ENCODE measurements at regions not wholly inside any gene's neighbourhood (a gene's known extent, or its start where the extent isn't known, plus 50 kb on each side); places are given as distances from the start of the nearest gene placed in this dataset.

DNA sequence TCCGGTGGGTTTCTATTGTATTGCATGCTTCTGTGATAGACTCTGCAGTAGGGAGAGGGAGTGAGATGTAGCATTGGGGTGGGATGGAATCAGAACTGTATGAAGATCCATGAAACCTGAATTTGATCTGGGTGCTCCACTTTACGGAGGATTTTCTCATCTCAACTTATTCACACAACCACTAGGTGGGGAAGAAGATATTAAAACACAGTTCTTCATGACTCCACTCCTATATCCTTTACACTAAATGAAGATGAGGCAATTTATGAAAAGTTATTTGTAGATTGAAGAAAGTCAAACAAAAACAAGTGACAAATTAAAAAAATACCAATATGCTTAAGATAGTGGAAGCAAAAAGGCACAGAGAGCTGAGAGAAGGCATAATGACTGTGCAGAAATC is 92.6 kb upstream of the PDGFD start:
- Histone ChIP-seq H3K36me3 (ENCODE audit: control insufficient read depth, insufficient read depth, low read length) (no peaks in the 10 kb centered on the region), H3K27ac (ENCODE audit: extremely low read depth, low read depth, low read length) (no peak overlapping the region), H3K4me3 (no peak overlapping the region), H3K9ac (ENCODE audit: insufficient read depth in 1 of 2, low read depth in 2 of 2, low read length in 2 of 2) (no peak overlapping the region), H3K9me3 (replicated peaks; ENCODE audit: control insufficient read depth, insufficient read depth, low read depth, low read length) (no peaks in the 10 kb centered on the region), H3K4me1 (replicated peaks in 1 of 2; ENCODE audit: control insufficient read depth in 2 of 2, insufficient read depth in 2 of 2, low read length in 2 of 2) (no peaks in the 10 kb centered on the region), H4K20me1 (replicated peaks; ENCODE audit: control insufficient read depth, insufficient read depth, low read length) (no peaks in the 10 kb centered on the region), H3K4me2 (ENCODE audit: insufficient read depth, low read length) (no peak overlapping the region), H3K27me3 (ENCODE audit: control insufficient read depth in 2 of 2, insufficient read depth in 2 of 2, low read length in 2 of 2) (no peaks in the 10 kb centered on the region), H3K9me1 (ENCODE audit: control insufficient read depth, insufficient read depth, low read length) (no peaks in the 10 kb centered on the region), H2AFZ (ENCODE audit: low read depth, low read length) (no peak overlapping the region), H3K79me2 (ENCODE audit: control insufficient read depth, insufficient read depth, low read length) (no peaks in the 10 kb centered on the region)
- intact Hi-C loops (cut with micrococcal nuclease): no loop called here
- in situ Hi-C loops (cut with MboI): no loop called here
- TF ChIP-seq MAFF (IDR thresholded peaks at IDR 0.05; ENCODE audit: low read length) (no peak), BRCA1 (IDR thresholded peaks at IDR 0.05) (no peak), BRCA1 (CRISPR knock-in tag; IDR thresholded peaks at IDR 0.05) (no peak), WHSC1 (IDR thresholded peaks at IDR 0.05; ENCODE audit: low read length) (no peak), MEF2A (IDR thresholded peaks at IDR 0.05; ENCODE audit: control insufficient read depth, low read depth, low read length) (no peak), NFIX (CRISPR knock-in tag; IDR thresholded peaks at IDR 0.05; ENCODE audit: low read depth) (no peak), STAT5A (IDR thresholded peaks at IDR 0.05; ENCODE audit: borderline replicate concordance, low read length) (no peak), DNMT1 (IDR thresholded peaks at IDR 0.05) (no peak), ZNF436 (CRISPR knock-in tag; IDR thresholded peaks at IDR 0.05) (no peak)
- TF ChIP-seq, protein P1, sequence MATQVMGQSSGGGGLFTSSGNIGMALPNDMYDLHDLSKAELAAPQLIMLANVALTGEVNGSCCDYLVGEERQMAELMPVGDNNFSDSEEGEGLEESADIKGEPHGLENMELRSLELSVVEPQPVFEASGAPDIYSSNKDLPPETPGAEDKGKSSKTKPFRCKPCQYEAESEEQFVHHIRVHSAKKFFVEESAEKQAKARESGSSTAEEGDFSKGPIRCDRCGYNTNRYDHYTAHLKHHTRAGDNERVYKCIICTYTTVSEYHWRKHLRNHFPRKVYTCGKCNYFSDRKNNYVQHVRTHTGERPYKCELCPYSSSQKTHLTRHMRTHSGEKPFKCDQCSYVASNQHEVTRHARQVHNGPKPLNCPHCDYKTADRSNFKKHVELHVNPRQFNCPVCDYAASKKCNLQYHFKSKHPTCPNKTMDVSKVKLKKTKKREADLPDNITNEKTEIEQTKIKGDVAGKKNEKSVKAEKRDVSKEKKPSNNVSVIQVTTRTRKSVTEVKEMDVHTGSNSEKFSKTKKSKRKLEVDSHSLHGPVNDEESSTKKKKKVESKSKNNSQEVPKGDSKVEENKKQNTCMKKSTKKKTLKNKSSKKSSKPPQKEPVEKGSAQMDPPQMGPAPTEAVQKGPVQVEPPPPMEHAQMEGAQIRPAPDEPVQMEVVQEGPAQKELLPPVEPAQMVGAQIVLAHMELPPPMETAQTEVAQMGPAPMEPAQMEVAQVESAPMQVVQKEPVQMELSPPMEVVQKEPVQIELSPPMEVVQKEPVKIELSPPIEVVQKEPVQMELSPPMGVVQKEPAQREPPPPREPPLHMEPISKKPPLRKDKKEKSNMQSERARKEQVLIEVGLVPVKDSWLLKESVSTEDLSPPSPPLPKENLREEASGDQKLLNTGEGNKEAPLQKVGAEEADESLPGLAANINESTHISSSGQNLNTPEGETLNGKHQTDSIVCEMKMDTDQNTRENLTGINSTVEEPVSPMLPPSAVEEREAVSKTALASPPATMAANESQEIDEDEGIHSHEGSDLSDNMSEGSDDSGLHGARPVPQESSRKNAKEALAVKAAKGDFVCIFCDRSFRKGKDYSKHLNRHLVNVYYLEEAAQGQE (IDR thresholded peaks at IDR 0.05; ENCODE audit: borderline replicate concordance): no peak
- TF ChIP-seq, protein P1 (CRISPR knock-in tag; IDR thresholded peaks at IDR 0.05; ENCODE audit: low read depth): no peak
- TF ChIP-seq, protein P2, sequence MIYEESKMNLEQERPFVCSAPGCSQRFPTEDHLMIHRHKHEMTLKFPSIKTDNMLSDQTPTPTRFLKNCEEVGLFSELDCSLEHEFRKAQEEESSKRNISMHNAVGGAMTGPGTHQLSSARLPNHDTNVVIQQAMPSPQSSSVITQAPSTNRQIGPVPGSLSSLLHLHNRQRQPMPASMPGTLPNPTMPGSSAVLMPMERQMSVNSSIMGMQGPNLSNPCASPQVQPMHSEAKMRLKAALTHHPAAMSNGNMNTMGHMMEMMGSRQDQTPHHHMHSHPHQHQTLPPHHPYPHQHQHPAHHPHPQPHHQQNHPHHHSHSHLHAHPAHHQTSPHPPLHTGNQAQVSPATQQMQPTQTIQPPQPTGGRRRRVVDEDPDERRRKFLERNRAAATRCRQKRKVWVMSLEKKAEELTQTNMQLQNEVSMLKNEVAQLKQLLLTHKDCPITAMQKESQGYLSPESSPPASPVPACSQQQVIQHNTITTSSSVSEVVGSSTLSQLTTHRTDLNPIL (CRISPR knock-in tag; IDR thresholded peaks at IDR 0.05): no peak
- TF ChIP-seq, protein P3, sequence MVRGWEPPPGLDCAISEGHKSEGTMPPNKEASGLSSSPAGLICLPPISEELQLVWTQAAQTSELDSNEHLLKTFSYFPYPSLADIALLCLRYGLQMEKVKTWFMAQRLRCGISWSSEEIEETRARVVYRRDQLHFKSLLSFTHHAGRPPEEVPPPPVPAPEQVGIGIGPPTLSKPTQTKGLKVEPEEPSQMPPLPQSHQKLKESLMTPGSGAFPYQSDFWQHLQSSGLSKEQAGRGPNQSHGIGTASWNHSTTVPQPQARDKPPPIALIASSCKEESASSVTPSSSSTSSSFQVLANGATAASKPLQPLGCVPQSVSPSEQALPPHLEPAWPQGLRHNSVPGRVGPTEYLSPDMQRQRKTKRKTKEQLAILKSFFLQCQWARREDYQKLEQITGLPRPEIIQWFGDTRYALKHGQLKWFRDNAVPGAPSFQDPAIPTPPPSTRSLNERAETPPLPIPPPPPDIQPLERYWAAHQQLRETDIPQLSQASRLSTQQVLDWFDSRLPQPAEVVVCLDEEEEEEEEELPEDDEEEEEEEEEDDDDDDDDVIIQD (CRISPR knock-in tag; IDR thresholded peaks at IDR 0.05): no peak
- POLR2A ChIA-PET: no interaction called here
- FAIRE-seq (no peak), ATAC-seq (no peak), DNase-seq (ENCODE audit: extremely low read depth in 1 of 4, low spot score in 3 of 4) (no peak)
- BruUV-seq (replicated peaks): no TSS peak
- WGBS (ENCODE audit: insufficient coverage, low coverage, missing lambda C conversion rate): 0% methylated on average over 2 of the region's 2 CpGs
- CTCF ChIA-PET (ENCODE audit: low intra/inter-chr PET ratio): no interaction called here

All from K562 (cell line).